ENCODE measurements at regions not wholly inside any gene's neighbourhood (a gene's known extent, or its start where the extent isn't known, plus 50 kb on each side); places are given as distances from the start of the nearest gene placed in this dataset.
A peak's percentile ranks its signal among the peaks of the same experiment; 100 is the strongest.

DNA sequence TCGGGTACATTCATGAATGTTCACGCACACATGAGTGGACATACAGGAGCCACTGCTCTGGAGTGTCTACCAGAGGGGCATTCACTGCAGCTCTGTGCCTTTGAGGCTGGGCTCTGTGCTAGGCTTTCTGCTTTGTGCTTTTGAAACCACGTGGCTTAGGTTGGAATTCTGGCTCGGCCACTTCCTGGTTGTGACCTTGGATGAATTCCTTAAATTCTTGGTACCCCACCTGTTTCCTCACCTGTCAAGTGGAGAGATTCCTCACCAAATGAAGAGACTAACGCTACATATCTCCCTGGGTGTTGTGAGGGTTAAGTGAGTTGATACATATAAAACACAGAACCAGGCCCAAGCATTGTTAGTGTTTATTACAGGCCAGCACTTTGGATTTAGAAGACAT, 842.8 kb downstream of the VRK1 start:
- Histone ChIP-seq H3K9me3 (no peaks in the 10 kb centered on the region), H3K27ac (no peak overlapping the region), H3K27me3 (no peaks in the 10 kb centered on the region), H3K36me3 (no peaks in the 10 kb centered on the region), H3K4me1 (peaks cover 0 to 5% of the 10 kb centered on the region in 2 donors), H3K4me3 (replicated peaks in 1 of 3) (no peak overlapping the region)
- TF ChIP-seq, protein P1, sequence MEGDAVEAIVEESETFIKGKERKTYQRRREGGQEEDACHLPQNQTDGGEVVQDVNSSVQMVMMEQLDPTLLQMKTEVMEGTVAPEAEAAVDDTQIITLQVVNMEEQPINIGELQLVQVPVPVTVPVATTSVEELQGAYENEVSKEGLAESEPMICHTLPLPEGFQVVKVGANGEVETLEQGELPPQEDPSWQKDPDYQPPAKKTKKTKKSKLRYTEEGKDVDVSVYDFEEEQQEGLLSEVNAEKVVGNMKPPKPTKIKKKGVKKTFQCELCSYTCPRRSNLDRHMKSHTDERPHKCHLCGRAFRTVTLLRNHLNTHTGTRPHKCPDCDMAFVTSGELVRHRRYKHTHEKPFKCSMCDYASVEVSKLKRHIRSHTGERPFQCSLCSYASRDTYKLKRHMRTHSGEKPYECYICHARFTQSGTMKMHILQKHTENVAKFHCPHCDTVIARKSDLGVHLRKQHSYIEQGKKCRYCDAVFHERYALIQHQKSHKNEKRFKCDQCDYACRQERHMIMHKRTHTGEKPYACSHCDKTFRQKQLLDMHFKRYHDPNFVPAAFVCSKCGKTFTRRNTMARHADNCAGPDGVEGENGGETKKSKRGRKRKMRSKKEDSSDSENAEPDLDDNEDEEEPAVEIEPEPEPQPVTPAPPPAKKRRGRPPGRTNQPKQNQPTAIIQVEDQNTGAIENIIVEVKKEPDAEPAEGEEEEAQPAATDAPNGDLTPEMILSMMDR (IDR thresholded peaks at IDR 0.05): no peak
- TF ChIP-seq POLR2A (IDR thresholded peaks at IDR 0.05): no peak
- no peak for DNase-seq
- intact Hi-C loops (cut with DNase I): no loop called here
- WGBS, 2 donors: 60 to 69% methylated on average over 5 of the region's 5 CpGs

DNA sequence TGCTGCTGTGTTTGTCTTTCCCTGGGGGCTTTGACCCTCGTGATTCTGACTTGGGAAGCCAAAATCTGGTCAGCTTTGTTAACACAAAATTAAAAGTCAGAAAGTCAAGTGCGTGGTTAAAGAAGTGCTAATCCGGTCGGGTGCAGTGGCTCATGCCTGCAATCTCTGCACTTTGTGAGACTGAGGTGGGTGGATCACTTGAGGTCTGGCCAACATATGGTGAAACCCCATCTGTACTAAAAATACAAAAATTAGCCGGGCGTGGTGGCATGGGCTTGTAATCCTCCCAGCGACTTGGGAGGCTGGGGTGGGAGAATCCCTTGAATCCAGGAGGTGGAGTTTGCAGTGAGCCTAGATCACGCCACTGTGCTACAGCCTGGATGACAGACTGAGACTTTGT, 844.6 kb downstream of the VRK1 start:
- Histone ChIP-seq H3K9me3 (no peaks in the 10 kb centered on the region), H3K27ac (no peak overlapping the region), H3K4me3 (replicated peaks in 1 of 3) (no peak overlapping the region), H3K4me1 (peaks cover 0 to 5% of the 10 kb centered on the region in 2 donors), H3K36me3 (no peaks in the 10 kb centered on the region), H3K27me3 (no peaks in the 10 kb centered on the region)
- 21 to 30% methylated on average over 8 of the region's 8 CpGs for WGBS, 2 donors
- TF ChIP-seq, protein P1 (IDR thresholded peaks at IDR 0.05): no peak
- TF ChIP-seq POLR2A (IDR thresholded peaks at IDR 0.05): no peak
- DNase-seq: peak in 1 of 2 donors; percentile 3
- intact Hi-C loops (cut with DNase I): no loop called here

DNA sequence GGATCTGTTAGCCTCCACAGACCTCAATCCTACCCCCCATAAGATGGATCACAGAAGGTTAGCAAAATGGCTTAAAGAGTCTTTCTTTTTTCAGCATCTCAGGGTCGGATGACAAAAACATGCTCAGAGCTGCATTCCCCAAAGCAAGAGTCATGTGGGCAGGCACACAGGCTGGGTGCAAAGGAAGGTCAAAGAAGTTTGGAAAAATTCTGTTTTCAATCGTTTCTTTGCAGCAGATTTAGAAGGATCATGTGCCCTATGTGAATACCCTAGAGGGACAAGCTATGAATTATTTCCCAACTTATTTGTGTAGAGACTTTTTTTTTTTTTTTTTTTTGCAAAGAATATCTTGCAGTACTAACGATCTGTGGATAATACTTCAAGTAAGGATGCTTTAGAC, 845.4 kb downstream of the VRK1 start:
- DNase-seq: no peak
- 76 to 80% methylated on average over 3 of the region's 3 CpGs for WGBS, 2 donors
- no peaks in the 10 kb centered on the region for H3K36me3 ChIP-seq
- peaks cover 0 to 5% of the 10 kb centered on the region in 2 donors for H3K4me1 ChIP-seq
- no peaks in the 10 kb centered on the region for H3K9me3 ChIP-seq
- TF ChIP-seq POLR2A (IDR thresholded peaks at IDR 0.05): no peak
- no peaks in the 10 kb centered on the region for H3K27me3 ChIP-seq
- H3K27ac ChIP-seq: no peak overlapping the region
- no peak overlapping the region for H3K4me3 ChIP-seq (replicated peaks in 1 of 3)
- intact Hi-C loops (cut with DNase I): no loop called here

DNA sequence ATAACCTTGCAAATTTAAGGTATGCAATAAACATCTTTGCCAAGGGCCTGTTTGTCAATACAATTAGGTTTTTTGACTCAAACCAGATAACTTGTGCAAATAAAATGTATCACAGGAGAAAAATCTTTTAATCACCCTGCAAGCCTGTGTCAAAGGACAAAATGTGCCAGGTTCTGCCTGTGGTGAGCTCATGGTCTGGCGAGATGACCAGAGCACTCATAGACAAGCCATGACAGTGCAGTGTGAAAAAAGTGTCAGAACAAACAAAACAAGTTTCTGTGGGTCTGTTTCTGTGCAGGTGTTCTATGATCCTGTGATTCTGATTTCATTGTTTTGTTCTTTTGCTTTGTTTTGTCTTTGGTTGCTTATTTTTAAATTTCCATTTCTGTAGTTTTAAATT, 847.2 kb downstream of the VRK1 start:
- Histone ChIP-seq H3K36me3 (no peaks in the 10 kb centered on the region), H3K9me3 (no peaks in the 10 kb centered on the region), H3K4me3 (replicated peaks in 1 of 3) (no peak overlapping the region), H3K4me1 (peaks cover 0 to 5% of the 10 kb centered on the region in 2 donors), H3K27me3 (no peaks in the 10 kb centered on the region), H3K27ac (no peak overlapping the region)
- TF ChIP-seq, protein P1 (IDR thresholded peaks at IDR 0.05): no peak
- no peak for TF ChIP-seq POLR2A (IDR thresholded peaks at IDR 0.05)
- DNase-seq: no peak
- 60 to 77% methylated on average over 1 of the region's 1 CpG for WGBS, 2 donors
- intact Hi-C loops (cut with DNase I): no loop called here

DNA sequence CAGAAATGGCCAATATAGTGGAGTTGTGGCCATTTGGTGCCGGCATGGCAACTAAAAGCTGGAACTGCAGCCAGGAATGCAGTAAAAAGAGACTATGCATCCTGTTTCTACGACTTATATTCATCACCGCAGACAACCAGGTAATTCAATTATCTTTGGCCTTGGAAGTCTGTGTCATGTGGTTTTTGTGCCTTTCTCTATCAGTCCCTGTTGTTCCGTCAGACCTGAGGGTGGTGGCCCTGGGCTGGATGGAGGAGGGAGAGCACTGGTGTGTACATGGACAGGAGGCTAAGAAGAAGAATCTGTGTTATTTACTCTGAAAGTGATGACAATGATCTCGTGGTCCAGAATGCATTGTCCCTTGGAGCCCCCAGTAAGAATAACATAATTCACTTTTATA, 852.6 kb downstream of the VRK1 start:
- no peak for DNase-seq
- Histone ChIP-seq H3K36me3 (no peaks in the 10 kb centered on the region), H3K4me1 (no peaks in the 10 kb centered on the region), H3K27me3 (no peaks in the 10 kb centered on the region), H3K9me3 (no peaks in the 10 kb centered on the region), H3K27ac (no peak overlapping the region), H3K4me3 (replicated peaks in 1 of 3) (no peak overlapping the region)
- TF ChIP-seq, protein P1 (IDR thresholded peaks at IDR 0.05): no peak
- no peak for TF ChIP-seq POLR2A (IDR thresholded peaks at IDR 0.05)
- intact Hi-C loops (cut with DNase I): no loop called here
- WGBS, 2 donors: 72 to 74% methylated on average over 5 of the region's 5 CpGs
